HepG2 (cell line): ENCODE measurements at regions not wholly inside any gene's neighbourhood (a gene's known extent, or its start where the extent isn't known, plus 50 kb on each side); places are given as distances from the start of the nearest gene placed in this dataset.

Experiments used
- ATAC-seq: fragments of 200-7000 bp; cut with Tn5 transposase; 3 replicates; pipeline ENCODE4 v1.9.1; 2020; ENCODE audit warnings: mild to moderate bottlenecking, moderate library complexity
- BruUV-seq: library from RNA; stranded (reverse); fragments of 400-500 nt; replicated peaks from 2 replicates; lab custom pipeline; 2021; lab: Mats Ljungman, UMichigan
- CTCF ChIA-PET: fragments of 300-600 bp; formaldehyde crosslinking; extraction: SDS; loops from one replicate; lab custom pipeline; 2021; ENCODE audit warnings: low total read pairs, inconsistent platforms, low intra/inter-chr PET ratio; lab: Yijun Ruan, JAX
- POLR2A ChIA-PET: fragments of 350-600 bp; sonication (Branson Sonifier 250); formaldehyde crosslinking; loops from one replicate; lab custom pipeline; 2020; ENCODE audit warnings: antibody characterized with exemption, inconsistent platforms; lab: Yijun Ruan, JAX
- DNase-seq: peaks from one replicate; pipeline ENCODE4 v3.0.0-alpha.2; 2015; ENCODE audit warnings: low spot score
- FAIRE-seq: peaks from 3 replicates; lab custom pipeline; 2011; peaks lifted over from hg19 to GRCh38; lab: Jason Lieb, UNC
- H2AFZ ChIP-seq: one replicate; pipeline ENCODE4 v1.6.1; 2011; ENCODE audit warnings: low read length, inconsistent platforms
- H3K27ac ChIP-seq: fragments of 300-600 bp; 3 replicates; pipeline ENCODE4 v1.8.0; 2011; ENCODE audit warnings: mixed run types, mild to moderate bottlenecking, mixed read lengths, low read length, inconsistent platforms; ENCODE audit not compliant: insufficient read depth; ENCODE audit errors: extremely low read length
- H3K27me3 ChIP-seq, 2 experiments: fragments of 200-600 bp in 1 of 2; 2 replicates in 1 of 2; 3 replicates in 1 of 2; pipeline versions ENCODE4 v1.6.0 to v1.8.0; 2011; ENCODE audit warnings: low read length in 2 of 2, mild to moderate bottlenecking in 2 of 2, moderate library complexity in 2 of 2, inconsistent platforms in 1 of 2; ENCODE audit not compliant: insufficient read depth in 2 of 2, control insufficient read depth in 1 of 2
- H3K36me3 ChIP-seq, 2 experiments: fragments of 200-600 bp in 1 of 2; replicated peaks in 1 of 2; 2 replicates in 1 of 2; 3 replicates in 1 of 2; pipeline versions ENCODE4 v1.5.1 to v1.8.0; 2011; ENCODE audit warnings: low read length in 2 of 2, inconsistent platforms in 1 of 2; ENCODE audit not compliant: insufficient read depth in 2 of 2, control insufficient read depth in 1 of 2
- H3K4me1 ChIP-seq: 2 replicates; pipeline ENCODE4 v1.5.1; 2012; ENCODE audit warnings: low read length, inconsistent platforms; ENCODE audit not compliant: insufficient read depth
- H3K4me2 ChIP-seq: 2 replicates; pipeline ENCODE4 v1.6.0; 2011; ENCODE audit warnings: low read depth, low read length, inconsistent platforms
- H3K4me3 ChIP-seq, 3 experiments: fragments of 200-600 bp in 1 of 3; sonication (generic), shearing (Covaris generic) in 1 of 3; replicated peaks in 1 of 3; 2 replicates each; pipeline ENCODE4 v1.5.1; 2011 to 2016; ENCODE audit warnings: low read length in 3 of 3, inconsistent platforms in 2 of 3, low read depth in 2 of 3, mild to moderate bottlenecking in 2 of 3, control low read depth in 1 of 3, mixed read lengths in 1 of 3; ENCODE audit not compliant: insufficient read depth in 1 of 3
- H3K79me2 ChIP-seq: one replicate; pipeline ENCODE4 v1.6.1; 2011; ENCODE audit warnings: low read length, inconsistent platforms; ENCODE audit not compliant: insufficient read depth
- H3K9ac ChIP-seq: 2 replicates; pipeline ENCODE4 v1.6.0; 2011; ENCODE audit warnings: mild to moderate bottlenecking, low read depth, low read length, inconsistent platforms; ENCODE audit not compliant: insufficient read depth
- H3K9me3 ChIP-seq: 2 replicates; pipeline ENCODE4 v1.5.1; 2012; ENCODE audit warnings: mild to moderate bottlenecking, low read length
- H4K20me1 ChIP-seq: 2 replicates; pipeline ENCODE4 v1.6.0; 2011; ENCODE audit warnings: inconsistent platforms, mild to moderate bottlenecking, low read length, moderate library complexity; ENCODE audit not compliant: insufficient read depth
- NCOR1 ChIP-seq: fragments of 200-600 bp; sonication (generic); IDR thresholded peaks from 2 replicates; pipeline ENCODE4 v1.7.0; 2017; ENCODE audit warnings: antibody characterized with exemption, low read length, borderline replicate concordance
- NFATC3 ChIP-seq: sonication (generic); formaldehyde crosslinking; IDR thresholded peaks from 2 replicates; pipeline ENCODE4 v1.5.1; 2020; ENCODE audit warnings: mild to moderate bottlenecking, missing genetic modification reagents
- NFRKB ChIP-seq: fragments of 450-650 bp; IDR thresholded peaks from 2 replicates; pipeline ENCODE4 v1.6.1; 2017
- POLR2AphosphoS5 ChIP-seq: IDR thresholded peaks from 2 replicates; pipeline ENCODE4 v1.6.1; 2012; ENCODE audit warnings: low read depth, low read length
- ZNF234 ChIP-seq: sonication (generic); formaldehyde crosslinking; conservative IDR thresholded peaks from 2 replicates; pipeline ENCODE4 v1.5.1; 2020; ENCODE audit warnings: mild to moderate bottlenecking, missing genetic modification reagents
- ZNF331 ChIP-seq: sonication (generic); formaldehyde crosslinking; IDR thresholded peaks from 2 replicates; pipeline ENCODE4 v1.4.0; 2020; ENCODE audit warnings: missing genetic modification reagents
- ZNF691 ChIP-seq: sonication (generic); formaldehyde crosslinking; IDR thresholded peaks from 2 replicates; pipeline ENCODE4 v1.4.0; 2020; ENCODE audit warnings: missing genetic modification reagents, low read depth, mild to moderate bottlenecking, borderline replicate concordance
- WGBS: methylation state at CpG from one replicate; pipeline ENCODE4 v1.1.6; 2017; ENCODE audit warnings: low lambda C conversion rate; 5-methylcytosine and 5-hydroxymethylcytosine counted together
- in situ Hi-C: cut with HindIII; loops from 2 replicates; pipeline ENCODE4 v1.10.0; 2017; ENCODE audit warnings: low pct_unique_long_range_greater_than_20kb; ENCODE audit not compliant: extremely low pct_ligation_motif_present
- intact Hi-C: fragments of 100-400 bp; cut with micrococcal nuclease; formaldehyde crosslinking; loops from one replicate; pipeline ENCODE4 v1.10.0; 2022; ENCODE audit not compliant: unreplicated experiment
- TF ChIP-seq, protein P1 (sequence below): sonication (generic); formaldehyde crosslinking; IDR thresholded peaks from 2 replicates; pipeline ENCODE4 v1.5.0; 2020; ENCODE audit warnings: missing genetic modification reagents, mild to moderate bottlenecking, borderline replicate concordance

GRCh38 chrX:26334232-26334631 lies 118.3 kb downstream of the MAGEB5 start:
- intact Hi-C loops (no loop called here), in situ Hi-C loops (no loop called here)
- H3K27me3 ChIP-seq = no peaks in the 10 kb centered on the region
- H3K4me3 ChIP-seq = no peak overlapping the region
- CTCF ChIA-PET = no interaction called here
- no peaks in the 10 kb centered on the region for H3K36me3 ChIP-seq
- no TSS peak for BruUV-seq
- no peak overlapping the region for H3K9ac ChIP-seq
- TF ChIP-seq POLR2AphosphoS5 = no peak
- no peak for TF ChIP-seq ZNF234 (CRISPR knock-in tag)
- TF ChIP-seq, protein P1, sequence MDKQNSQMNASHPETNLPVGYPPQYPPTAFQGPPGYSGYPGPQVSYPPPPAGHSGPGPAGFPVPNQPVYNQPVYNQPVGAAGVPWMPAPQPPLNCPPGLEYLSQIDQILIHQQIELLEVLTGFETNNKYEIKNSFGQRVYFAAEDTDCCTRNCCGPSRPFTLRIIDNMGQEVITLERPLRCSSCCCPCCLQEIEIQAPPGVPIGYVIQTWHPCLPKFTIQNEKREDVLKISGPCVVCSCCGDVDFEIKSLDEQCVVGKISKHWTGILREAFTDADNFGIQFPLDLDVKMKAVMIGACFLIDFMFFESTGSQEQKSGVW = no peak
- no peak for TF ChIP-seq ZNF691 (CRISPR knock-in tag)
- TF ChIP-seq NFRKB = no peak
- no peak for TF ChIP-seq NFATC3 (CRISPR knock-in tag)
- TF ChIP-seq ZNF331 (CRISPR knock-in tag) = no peak
- TF ChIP-seq NCOR1 = no peak
- TF ChIP-seq, all 625 proteins: peak for 0
- no peaks in the 10 kb centered on the region for H3K79me2 ChIP-seq
- FAIRE-seq = no peak
- H3K4me1 ChIP-seq = no peaks in the 10 kb centered on the region
- POLR2A ChIA-PET = no interaction called here
- WGBS = no CpG with 5 or more reads among the region's 8 CpGs
- no peak for DNase-seq
- H3K9me3 ChIP-seq = no peaks in the 10 kb centered on the region; the same call in 1 of the 2 replicates
- no peak overlapping the region for H3K27ac ChIP-seq
- H3K4me2 ChIP-seq = no peak overlapping the region
- H4K20me1 ChIP-seq = no peaks in the 10 kb centered on the region
- no peak for ATAC-seq
- H2AFZ ChIP-seq = no peak overlapping the region
